ENCODE measurements at regions not wholly inside any gene's neighbourhood (a gene's known extent, or its start where the extent isn't known, plus 50 kb on each side); places are given as distances from the start of the nearest gene placed in this dataset.

GRCh38 chr6:14999106-14999505 lies 246.8 kb upstream of the JARID2 start:
- TF ChIP-seq GLIS3 (CRISPR knock-in tag; IDR thresholded peaks at IDR 0.05) (no peak), SNAI2 (CRISPR knock-in tag; IDR thresholded peaks at IDR 0.05) (no peak), CSDC2 (CRISPR knock-in tag; IDR thresholded peaks at IDR 0.05) (no peak), ZFP3 (CRISPR knock-in tag; IDR thresholded peaks at IDR 0.05) (no peak), RARB (CRISPR knock-in tag; IDR thresholded peaks at IDR 0.05) (no peak), ZNF8 (CRISPR knock-in tag; IDR thresholded peaks at IDR 0.05) (no peak), ARNTL (CRISPR knock-in tag; IDR thresholded peaks at IDR 0.05; ENCODE audit: borderline replicate concordance, low read depth) (no peak), ZC3H10 (CRISPR knock-in tag; IDR thresholded peaks at IDR 0.05) (no peak), TOX (CRISPR knock-in tag; IDR thresholded peaks at IDR 0.05; ENCODE audit: borderline replicate concordance) (no peak), ZFP30 (CRISPR knock-in tag; IDR thresholded peaks at IDR 0.05) (no peak), CREB5 (CRISPR knock-in tag; IDR thresholded peaks at IDR 0.05; ENCODE audit: low read depth) (no peak), PPARA (CRISPR knock-in tag; IDR thresholded peaks at IDR 0.05; ENCODE audit: borderline replicate concordance) (no peak), BACH2 (CRISPR knock-in tag; IDR thresholded peaks at IDR 0.05; ENCODE audit: borderline replicate concordance) (no peak), ESRRG (CRISPR knock-in tag; IDR thresholded peaks at IDR 0.05) (no peak), TCF4 (CRISPR knock-in tag; IDR thresholded peaks at IDR 0.05; ENCODE audit: borderline replicate concordance) (no peak), PATZ1 (CRISPR knock-in tag; IDR thresholded peaks at IDR 0.05; ENCODE audit: borderline replicate concordance) (no peak)
- TF ChIP-seq, protein P1, sequence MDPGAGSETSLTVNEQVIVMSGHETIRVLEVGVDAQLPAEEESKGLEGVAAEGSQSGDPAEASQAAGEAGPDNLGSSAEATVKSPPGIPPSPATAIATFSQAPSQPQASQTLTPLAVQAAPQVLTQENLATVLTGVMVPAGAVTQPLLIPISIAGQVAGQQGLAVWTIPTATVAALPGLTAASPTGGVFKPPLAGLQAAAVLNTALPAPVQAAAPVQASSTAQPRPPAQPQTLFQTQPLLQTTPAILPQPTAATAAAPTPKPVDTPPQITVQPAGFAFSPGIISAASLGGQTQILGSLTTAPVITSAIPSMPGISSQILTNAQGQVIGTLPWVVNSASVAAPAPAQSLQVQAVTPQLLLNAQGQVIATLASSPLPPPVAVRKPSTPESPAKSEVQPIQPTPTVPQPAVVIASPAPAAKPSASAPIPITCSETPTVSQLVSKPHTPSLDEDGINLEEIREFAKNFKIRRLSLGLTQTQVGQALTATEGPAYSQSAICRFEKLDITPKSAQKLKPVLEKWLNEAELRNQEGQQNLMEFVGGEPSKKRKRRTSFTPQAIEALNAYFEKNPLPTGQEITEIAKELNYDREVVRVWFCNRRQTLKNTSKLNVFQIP (CRISPR knock-in tag; IDR thresholded peaks at IDR 0.05; ENCODE audit: borderline replicate concordance, low read depth): no peak
- TF ChIP-seq, protein P2, sequence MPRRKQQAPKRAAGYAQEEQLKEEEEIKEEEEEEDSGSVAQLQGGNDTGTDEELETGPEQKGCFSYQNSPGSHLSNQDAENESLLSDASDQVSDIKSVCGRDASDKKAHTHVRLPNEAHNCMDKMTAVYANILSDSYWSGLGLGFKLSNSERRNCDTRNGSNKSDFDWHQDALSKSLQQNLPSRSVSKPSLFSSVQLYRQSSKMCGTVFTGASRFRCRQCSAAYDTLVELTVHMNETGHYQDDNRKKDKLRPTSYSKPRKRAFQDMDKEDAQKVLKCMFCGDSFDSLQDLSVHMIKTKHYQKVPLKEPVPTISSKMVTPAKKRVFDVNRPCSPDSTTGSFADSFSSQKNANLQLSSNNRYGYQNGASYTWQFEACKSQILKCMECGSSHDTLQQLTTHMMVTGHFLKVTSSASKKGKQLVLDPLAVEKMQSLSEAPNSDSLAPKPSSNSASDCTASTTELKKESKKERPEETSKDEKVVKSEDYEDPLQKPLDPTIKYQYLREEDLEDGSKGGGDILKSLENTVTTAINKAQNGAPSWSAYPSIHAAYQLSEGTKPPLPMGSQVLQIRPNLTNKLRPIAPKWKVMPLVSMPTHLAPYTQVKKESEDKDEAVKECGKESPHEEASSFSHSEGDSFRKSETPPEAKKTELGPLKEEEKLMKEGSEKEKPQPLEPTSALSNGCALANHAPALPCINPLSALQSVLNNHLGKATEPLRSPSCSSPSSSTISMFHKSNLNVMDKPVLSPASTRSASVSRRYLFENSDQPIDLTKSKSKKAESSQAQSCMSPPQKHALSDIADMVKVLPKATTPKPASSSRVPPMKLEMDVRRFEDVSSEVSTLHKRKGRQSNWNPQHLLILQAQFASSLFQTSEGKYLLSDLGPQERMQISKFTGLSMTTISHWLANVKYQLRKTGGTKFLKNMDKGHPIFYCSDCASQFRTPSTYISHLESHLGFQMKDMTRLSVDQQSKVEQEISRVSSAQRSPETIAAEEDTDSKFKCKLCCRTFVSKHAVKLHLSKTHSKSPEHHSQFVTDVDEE (CRISPR knock-in tag; IDR thresholded peaks at IDR 0.05): no peak
- TF ChIP-seq, protein P3, sequence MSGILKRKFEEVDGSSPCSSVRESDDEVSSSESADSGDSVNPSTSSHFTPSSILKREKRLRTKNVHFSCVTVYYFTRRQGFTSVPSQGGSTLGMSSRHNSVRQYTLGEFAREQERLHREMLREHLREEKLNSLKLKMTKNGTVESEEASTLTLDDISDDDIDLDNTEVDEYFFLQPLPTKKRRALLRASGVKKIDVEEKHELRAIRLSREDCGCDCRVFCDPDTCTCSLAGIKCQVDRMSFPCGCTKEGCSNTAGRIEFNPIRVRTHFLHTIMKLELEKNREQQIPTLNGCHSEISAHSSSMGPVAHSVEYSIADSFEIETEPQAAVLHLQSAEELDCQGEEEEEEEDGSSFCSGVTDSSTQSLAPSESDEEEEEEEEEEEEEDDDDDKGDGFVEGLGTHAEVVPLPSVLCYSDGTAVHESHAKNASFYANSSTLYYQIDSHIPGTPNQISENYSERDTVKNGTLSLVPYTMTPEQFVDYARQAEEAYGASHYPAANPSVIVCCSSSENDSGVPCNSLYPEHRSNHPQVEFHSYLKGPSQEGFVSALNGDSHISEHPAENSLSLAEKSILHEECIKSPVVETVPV (CRISPR knock-in tag; IDR thresholded peaks at IDR 0.05): no peak
- no peak for ATAC-seq

DNA sequence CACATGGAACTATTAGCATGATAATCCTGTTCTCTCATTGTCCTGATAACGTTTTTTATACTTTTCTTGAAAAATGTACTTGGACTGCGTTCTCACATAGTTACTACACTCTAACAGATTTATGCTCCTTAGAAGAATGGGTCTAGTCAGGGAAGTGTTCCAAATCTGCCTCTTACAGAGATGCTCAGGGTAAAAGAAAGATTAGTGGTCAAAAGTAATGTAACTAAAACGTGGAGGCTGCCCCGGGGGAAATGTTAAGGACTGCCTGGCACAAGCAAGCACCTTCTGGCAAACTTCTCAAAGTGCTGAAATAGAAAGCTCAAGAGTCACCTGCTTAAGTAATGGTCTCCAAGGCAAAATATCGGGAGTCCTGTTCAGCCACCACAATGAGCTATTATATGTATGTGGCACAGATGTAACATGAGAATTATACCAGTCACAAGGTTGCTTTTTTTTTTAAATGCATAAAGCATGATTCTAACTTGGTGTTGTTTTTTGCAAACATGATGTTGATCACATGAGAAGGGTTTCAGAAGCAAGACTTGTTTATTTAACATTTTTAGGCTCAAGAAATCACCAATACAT lies 244.5 kb upstream of the JARID2 start:
- no peak for ATAC-seq
- TF ChIP-seq ISL1 (CRISPR knock-in tag; IDR thresholded peaks at IDR 0.05) (no peak), BACH2 (CRISPR knock-in tag; IDR thresholded peaks at IDR 0.05; ENCODE audit: borderline replicate concordance) (no peak), ZNF70 (CRISPR knock-in tag; IDR thresholded peaks at IDR 0.05) (no peak), RARB (CRISPR knock-in tag; IDR thresholded peaks at IDR 0.05) (no peak), TOX (CRISPR knock-in tag; IDR thresholded peaks at IDR 0.05; ENCODE audit: borderline replicate concordance) (no peak)
- TF ChIP-seq, protein P2 (CRISPR knock-in tag; IDR thresholded peaks at IDR 0.05): no peak
